ENCODE measurements at regions not wholly inside any gene's neighbourhood (a gene's known extent, or its start where the extent isn't known, plus 50 kb on each side); places are given as distances from the start of the nearest gene placed in this dataset.

DNA sequence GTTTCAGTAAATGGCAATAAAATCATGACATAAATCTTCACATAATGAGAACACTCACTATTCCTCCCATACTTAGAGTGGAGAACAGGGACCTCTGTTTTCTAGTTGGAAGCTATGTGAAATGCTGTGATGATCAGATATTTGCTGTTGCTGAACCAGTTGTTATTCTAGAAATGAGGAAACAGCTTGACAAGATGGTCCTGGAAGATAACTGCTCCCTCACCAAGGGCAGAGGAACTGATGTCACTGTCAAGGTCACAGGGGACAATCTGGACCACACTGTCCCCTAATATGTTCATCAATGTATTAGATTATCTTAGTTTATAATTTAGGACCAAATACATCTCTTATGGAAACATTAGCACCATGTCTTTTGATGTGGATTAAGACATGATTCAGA, 1173.3 kb downstream of the PCDH17 start:
- DNase-seq (ENCODE audit: low spot score), result no peak

DNA sequence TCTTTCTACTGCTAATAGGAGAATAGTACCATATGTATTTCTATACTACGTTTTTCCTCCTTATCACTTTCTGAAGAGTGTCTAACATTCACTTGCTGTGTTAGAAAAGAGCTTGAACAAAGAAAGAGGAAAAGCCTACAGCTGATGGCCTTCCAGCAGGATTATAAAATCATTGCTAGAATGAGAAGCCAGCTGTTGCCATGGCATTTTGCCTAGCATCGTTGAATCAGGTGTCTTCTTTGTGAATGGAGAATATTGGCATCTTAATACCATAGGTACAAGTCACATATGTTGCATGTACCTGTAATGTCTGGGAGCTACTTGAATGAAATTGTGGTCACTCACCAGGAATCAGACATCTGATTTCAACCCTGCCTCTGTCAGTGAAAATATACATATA, 1174.9 kb downstream of the PCDH17 start:
- no peak for DNase-seq (ENCODE audit: low spot score)

DNA sequence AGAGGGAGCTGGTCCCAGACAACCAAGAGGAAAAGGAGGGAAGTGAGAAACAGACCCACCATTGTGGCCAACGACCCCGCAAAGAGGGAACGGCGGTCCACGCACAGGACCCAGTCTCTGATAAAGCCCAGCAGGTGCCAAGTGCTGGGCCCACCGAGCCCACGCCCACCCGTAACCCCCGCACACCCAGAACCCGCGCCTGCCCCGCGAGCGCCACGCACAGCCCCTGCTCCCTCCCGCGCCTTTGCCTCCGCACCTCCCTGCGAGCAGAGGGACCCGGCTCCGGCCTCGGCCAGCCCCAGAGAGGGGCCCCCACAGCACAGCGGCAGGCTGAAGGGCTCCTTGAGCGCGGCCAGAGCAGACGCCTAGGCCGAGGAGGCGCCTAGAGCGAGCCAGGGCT, 1192.2 kb downstream of the PCDH17 start:
- no peak for DNase-seq (ENCODE audit: low spot score)

DNA sequence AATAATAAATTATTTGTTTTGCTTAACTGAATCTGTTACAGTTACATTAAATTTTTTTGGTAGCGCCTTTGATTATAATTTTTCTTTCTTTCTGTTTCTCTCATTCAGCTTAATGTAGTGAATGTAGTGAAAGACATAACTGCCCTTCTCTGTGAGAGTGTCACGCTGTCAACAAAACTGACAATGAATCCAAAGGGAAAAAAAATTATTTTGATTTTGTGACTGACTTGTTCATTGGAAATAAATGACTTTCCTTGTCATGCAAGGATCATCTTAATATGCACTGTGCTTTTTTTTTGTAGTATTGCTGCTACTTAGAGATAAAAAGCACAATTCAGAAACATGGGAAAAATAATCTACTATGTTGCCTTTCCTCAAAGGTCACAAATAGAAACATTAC, 1196.4 kb downstream of the PCDH17 start:
- no peak for DNase-seq (ENCODE audit: low spot score)

DNA sequence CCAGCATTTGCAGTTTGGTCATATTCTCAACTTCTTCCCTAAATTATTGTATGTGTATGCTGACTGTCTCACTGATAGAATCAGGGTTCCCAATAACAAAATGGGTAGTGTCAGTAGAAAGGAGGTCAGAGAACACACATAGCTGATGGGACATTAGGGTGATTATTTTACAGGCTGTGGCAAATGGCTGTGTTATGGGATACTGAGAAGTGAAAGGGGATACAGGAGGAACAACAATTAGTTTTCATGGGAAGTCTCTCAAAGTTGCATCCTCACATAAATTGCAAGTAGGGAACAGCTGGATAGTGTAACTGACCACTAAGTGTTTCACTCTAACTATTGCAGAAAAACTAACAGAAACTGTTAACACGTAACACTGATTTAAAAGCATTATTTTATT, 1199.3 kb downstream of the PCDH17 start:
- DNase-seq (ENCODE audit: low spot score), result no peak

DNA sequence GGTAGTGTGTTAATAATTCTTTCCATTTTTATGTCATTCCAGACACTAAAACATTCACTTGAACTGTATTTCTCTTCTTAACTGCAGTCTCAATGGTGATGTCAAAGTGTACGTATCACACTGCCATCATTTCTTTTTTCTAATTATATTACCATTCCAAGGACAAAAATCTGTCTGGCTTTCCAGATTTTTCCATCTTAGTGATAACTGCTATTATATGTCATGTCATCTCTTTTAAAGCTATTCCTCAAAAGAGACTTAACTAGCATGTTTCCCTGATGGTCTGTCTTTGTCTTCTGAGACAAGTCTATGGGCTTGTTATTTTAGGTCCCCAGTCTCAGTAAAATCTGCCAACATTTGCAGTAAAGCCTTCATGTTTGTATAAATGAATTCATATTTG, 1207.1 kb downstream of the PCDH17 start:
- no peak for DNase-seq (ENCODE audit: low spot score)

DNA sequence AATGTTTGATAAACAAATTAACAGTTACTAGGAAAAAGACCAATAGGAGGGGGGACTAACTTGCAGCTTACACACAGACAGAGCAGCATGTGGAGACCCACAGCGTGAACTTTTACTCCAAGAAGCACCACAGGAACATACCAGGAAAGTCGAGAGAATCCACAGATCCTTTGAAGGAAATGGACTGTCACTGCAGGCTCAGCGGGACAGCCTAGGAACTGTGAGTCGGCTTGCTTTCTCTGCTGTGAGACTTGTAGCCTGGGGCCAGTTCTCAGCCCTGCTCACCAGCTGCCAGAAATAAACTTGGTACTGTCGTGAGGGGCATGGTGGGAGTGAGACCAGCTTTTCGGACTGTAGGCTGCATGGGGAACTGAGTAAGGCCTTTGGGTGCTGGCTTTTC, 1211.5 kb downstream of the PCDH17 start:
- no peak for DNase-seq (ENCODE audit: low spot score)

DNA sequence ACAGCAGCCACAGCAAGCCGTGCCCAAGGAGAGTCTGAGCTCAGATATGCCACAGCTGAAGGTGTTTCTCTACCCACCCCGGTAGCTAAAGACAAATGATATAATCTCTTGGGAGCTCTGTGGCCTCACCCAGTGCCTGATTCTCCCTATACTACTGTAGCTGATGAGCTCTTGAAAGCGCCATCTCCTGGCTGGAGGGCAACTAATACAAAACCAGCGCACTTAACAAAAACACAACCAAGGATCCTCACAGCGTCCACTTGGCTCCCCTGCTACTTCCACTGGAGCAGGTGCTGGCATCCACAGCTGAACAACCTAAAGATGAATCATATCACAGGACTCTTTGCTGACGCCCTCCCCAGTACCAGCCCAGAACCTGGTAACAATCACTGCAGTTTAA, 1212.0 kb downstream of the PCDH17 start:
- no peak for DNase-seq (ENCODE audit: low spot score)

- DNase-seq (ENCODE audit: low spot score), result no peak
Observed at GRCh38 chr13:58850161-58850560, 1218.6 kb downstream of the PCDH17 start.

GRCh38 chr13:58852076-58852475, 1220.5 kb downstream of the PCDH17 start:
- no peak for DNase-seq (ENCODE audit: low spot score)

DNA sequence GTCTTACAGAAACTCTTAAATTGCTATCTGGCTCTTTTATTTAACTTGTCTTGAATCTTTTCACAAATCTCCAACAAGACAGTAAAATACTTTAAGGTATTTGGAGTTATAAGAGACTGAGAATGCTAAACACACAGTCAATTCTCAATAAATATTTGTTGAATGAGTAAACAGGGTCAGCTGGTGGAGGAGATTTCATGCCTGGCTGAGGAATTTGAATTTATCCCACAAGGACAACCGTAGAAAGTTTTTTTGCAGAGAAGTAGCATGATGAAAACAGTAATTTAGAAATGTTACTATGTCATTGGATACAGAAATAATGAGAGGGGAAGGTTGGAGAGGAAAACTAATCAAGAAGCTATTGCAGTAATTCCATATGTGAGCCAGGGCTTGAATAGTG, 1223.7 kb downstream of the PCDH17 start:
- no peak for DNase-seq (ENCODE audit: low spot score)

DNA sequence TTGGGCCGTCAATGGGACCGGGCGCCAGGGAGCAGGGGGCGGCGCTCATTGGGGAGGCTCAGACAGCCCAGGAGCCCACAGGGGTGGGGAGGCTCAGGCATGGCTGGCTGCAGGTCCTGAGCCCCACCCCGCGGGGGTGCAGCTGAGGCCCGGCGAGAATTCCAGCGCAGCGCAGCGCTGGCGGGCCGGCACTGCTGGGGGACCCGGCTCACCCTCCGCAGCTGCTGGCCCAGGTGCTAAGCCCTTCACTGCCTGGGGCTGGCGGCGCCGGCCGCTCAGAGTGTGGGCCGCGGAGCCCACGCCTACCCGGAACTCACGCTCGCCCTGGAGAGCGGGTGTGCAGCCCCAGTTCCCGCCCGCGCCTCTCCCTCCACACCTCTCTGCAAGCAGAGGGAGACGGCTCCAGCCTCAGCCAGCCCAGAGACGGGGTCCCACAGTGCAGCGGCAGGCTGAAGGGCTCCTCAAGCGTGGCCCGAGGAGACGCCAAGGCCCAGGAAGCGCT, 1227.4 kb downstream of the PCDH17 start:
- DNase-seq (ENCODE audit: low spot score), result no peak

GRCh38 chr13:58865286-58865685, 1233.7 kb downstream of the PCDH17 start:
- no peak for DNase-seq (ENCODE audit: low spot score)

- no peak for DNase-seq (ENCODE audit: low spot score)
Observed at GRCh38 chr13:58869566-58869965, 1238.0 kb downstream of the PCDH17 start.

GRCh38 chr13:58876473-58876872, 1244.9 kb downstream of the PCDH17 start:
- DNase-seq (ENCODE audit: low spot score), result no peak

DNA sequence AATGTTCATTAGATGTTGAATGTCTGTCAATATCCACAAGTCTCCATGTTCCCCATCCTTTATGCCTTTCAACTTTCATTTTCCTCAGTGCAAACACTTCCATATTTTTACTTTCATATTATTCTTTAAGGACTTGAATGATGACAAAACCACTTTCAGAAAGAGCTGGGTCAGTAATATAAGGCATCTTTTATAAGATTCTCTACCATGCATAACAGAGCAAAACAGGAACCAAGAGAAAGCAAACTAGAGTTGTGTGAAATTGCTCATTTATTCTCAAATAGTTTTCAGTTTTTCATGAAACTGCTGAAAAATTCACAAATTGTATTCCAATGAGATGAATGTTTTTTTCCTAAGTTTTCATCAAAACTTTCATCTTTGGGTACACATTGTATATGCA, 1247.6 kb downstream of the PCDH17 start:
- DNase-seq (ENCODE audit: low spot score), result no peak

- DNase-seq (ENCODE audit: low spot score), result no peak
Observed at GRCh38 chr13:58882516-58882915, 1251.0 kb downstream of the PCDH17 start.

GRCh38 chr13:58883405-58883804, 1251.9 kb downstream of the PCDH17 start:
- no peak for DNase-seq (ENCODE audit: low spot score)

DNA sequence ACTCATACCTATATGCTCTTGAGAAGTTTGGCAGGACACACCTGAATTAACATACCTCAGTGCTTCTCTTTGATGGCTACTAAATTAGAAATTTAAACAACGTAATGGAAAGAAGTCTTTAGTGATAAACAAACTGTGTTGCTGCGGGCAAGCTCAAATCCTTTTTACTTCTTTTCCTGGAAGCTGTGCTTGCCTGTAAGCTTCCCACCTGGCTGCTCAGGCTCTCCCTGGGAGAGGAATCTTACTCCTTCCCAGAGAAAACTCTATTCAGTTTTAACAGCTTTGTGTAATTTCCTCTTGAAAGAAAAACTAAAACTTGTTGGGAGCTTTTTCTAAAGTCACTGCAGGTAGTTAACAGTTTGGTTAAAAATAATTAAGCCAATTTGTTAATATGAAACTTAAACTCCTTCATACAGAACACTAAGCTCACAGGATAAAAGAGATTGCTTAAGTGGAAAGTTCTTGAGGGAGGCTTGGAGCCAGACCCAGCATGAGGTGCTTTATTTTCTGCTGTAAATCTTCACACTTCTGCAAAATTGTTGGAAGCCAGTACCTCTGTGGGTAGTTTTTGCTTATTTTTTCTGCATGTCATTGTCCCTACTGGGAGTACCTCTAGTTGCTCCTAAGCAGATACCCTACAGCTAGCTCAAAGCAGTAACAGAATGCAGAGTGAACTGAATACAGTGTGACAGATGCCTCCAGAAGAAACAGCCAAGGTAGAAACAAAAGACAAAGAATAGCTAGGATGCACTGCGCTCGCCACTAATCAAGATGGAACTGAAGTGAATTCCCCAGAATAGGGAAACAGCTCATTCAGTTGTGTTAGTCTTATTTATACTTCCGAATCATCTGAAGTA, 1253.0 kb downstream of the PCDH17 start:
- no peak for DNase-seq (ENCODE audit: low spot score)

GRCh38 chr13:58889474-58889873, 1257.9 kb downstream of the PCDH17 start:
- no peak for DNase-seq (ENCODE audit: low spot score)

DNA sequence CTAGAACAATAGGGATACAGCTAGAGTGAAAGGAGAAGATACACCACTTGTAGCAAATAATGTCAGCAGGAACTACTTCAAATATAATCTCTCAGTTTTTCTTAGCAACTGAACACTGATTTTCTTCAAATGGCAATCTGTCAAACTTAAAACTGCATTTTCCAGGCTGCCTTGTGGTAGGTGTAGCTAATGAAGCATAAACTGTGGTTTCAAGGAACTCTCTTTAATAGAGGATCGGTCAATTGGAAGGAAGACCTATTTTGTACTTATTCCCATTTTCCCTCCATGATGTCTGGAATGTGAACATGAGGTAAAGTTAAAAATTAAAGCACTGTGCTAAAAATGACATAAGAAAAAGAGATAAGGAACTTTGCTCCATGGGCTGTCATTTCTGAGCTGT, 1261.9 kb downstream of the PCDH17 start:
- no peak for DNase-seq (ENCODE audit: low spot score)

- DNase-seq (ENCODE audit: low spot score), result no peak
Observed at GRCh38 chr13:58906329-58907007, 1257.3 kb downstream of the DIAPH3 start.

GRCh38 chr13:58907347-58907746, 1256.4 kb downstream of the DIAPH3 start:
- DNase-seq (ENCODE audit: low spot score), result no peak
